ENCODE measurements at regions not wholly inside any gene's neighbourhood (a gene's known extent, or its start where the extent isn't known, plus 50 kb on each side); places are given as distances from the start of the nearest gene placed in this dataset.

- Histone ChIP-seq H3K4me3 (replicated peaks in 1 of 4; ENCODE audit: control extremely low read depth in 1 of 4, insufficient read depth in 1 of 4, low read depth in 3 of 4, low read length in 4 of 4) (no peak overlapping the region), H3K27me3 (ENCODE audit: control insufficient read depth, insufficient read depth, low read length) (no peaks in the 10 kb centered on the region), H3K27ac (ENCODE audit: insufficient read depth, low read length) (no peak overlapping the region), H2AFZ (ENCODE audit: low read length) (no peak overlapping the region), H3K9me3 (ENCODE audit: control insufficient read depth, insufficient read depth, low read depth, low read length) (no peaks in the 10 kb centered on the region), H3K4me1 (ENCODE audit: control insufficient read depth, extremely low read depth, insufficient read depth, low read length) (no peaks in the 10 kb centered on the region), H3K79me2 (ENCODE audit: control insufficient read depth, insufficient read depth, low read length) (no peaks in the 10 kb centered on the region), H3K9ac (ENCODE audit: insufficient read depth, low read length) (no peak overlapping the region), H3K36me3 (ENCODE audit: control insufficient read depth, insufficient read depth, low read length) (no peaks in the 10 kb centered on the region), H3K4me2 (ENCODE audit: extremely low read depth, insufficient read depth, low read length) (no peak overlapping the region), H4K20me1 (ENCODE audit: control insufficient read depth, extremely low read depth, insufficient read depth, low read length) (no peaks in the 10 kb centered on the region)
- TF ChIP-seq EZH2 (IDR thresholded peaks at IDR 0.05; ENCODE audit: low read length, missing control alignments): no peak
- TF ChIP-seq, protein P1, sequence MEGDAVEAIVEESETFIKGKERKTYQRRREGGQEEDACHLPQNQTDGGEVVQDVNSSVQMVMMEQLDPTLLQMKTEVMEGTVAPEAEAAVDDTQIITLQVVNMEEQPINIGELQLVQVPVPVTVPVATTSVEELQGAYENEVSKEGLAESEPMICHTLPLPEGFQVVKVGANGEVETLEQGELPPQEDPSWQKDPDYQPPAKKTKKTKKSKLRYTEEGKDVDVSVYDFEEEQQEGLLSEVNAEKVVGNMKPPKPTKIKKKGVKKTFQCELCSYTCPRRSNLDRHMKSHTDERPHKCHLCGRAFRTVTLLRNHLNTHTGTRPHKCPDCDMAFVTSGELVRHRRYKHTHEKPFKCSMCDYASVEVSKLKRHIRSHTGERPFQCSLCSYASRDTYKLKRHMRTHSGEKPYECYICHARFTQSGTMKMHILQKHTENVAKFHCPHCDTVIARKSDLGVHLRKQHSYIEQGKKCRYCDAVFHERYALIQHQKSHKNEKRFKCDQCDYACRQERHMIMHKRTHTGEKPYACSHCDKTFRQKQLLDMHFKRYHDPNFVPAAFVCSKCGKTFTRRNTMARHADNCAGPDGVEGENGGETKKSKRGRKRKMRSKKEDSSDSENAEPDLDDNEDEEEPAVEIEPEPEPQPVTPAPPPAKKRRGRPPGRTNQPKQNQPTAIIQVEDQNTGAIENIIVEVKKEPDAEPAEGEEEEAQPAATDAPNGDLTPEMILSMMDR (conservative IDR thresholded peaks at IDR 0.05 in 1 of 2, IDR thresholded peaks at IDR 0.05 in 1 of 2; ENCODE audit: low read depth in 1 of 2, low read length in 2 of 2): no peak
- no peak for DNase-seq (ENCODE audit: low read depth in 2 of 2)
Observed at GRCh38 chr2:104939570-104940217, 85.8 kb downstream of the POU3F3 start.

DNA sequence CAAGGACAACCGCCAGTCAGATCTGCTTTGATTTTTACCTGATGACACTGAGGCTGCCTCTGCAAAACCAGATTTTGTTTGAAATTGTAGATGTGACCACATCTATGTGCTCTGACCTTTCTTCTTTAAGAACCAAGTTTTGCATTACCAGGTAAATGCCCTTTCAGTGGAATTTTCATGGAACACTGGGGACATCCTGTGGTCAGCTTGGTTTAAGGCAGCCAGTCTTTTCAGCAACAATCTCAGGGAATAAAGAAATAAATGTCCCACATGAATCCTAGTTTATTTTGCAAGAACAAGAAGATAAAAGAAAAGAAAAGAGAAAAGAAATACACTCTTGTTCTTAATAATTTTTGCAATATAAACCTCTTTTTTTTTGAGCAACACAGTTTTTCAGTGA lies 90.6 kb downstream of the POU3F3 start:
- no peaks in the 10 kb centered on the region for H4K20me1 ChIP-seq (ENCODE audit: control insufficient read depth, extremely low read depth, insufficient read depth, low read length)
- no peak overlapping the region for H3K4me2 ChIP-seq (ENCODE audit: extremely low read depth, insufficient read depth, low read length)
- peak in 1 of 2 donors; percentile 30 for DNase-seq (ENCODE audit: low read depth in 2 of 2)
- H2AFZ ChIP-seq (ENCODE audit: low read length): no peak overlapping the region
- no peak overlapping the region for H3K27ac ChIP-seq (ENCODE audit: insufficient read depth, low read length)
- no peak for TF ChIP-seq EZH2 (IDR thresholded peaks at IDR 0.05; ENCODE audit: low read length, missing control alignments)
- TF ChIP-seq, protein P1 (conservative IDR thresholded peaks at IDR 0.05 in 1 of 2, IDR thresholded peaks at IDR 0.05 in 1 of 2; ENCODE audit: low read depth in 1 of 2, low read length in 2 of 2): peak in 1 of 2 donors; percentile 6
- no peaks in the 10 kb centered on the region for H3K36me3 ChIP-seq (ENCODE audit: control insufficient read depth, insufficient read depth, low read length)
- H3K9ac ChIP-seq (ENCODE audit: insufficient read depth, low read length): no peak overlapping the region
- H3K27me3 ChIP-seq (ENCODE audit: control insufficient read depth, insufficient read depth, low read length): no peaks in the 10 kb centered on the region
- no peak overlapping the region for H3K4me3 ChIP-seq (replicated peaks in 1 of 4; ENCODE audit: control extremely low read depth in 1 of 4, insufficient read depth in 1 of 4, low read depth in 3 of 4, low read length in 4 of 4)
- H3K9me3 ChIP-seq (ENCODE audit: control insufficient read depth, insufficient read depth, low read depth, low read length): no peaks in the 10 kb centered on the region
- no peaks in the 10 kb centered on the region for H3K79me2 ChIP-seq (ENCODE audit: control insufficient read depth, insufficient read depth, low read length)
- no peaks in the 10 kb centered on the region for H3K4me1 ChIP-seq (ENCODE audit: control insufficient read depth, extremely low read depth, insufficient read depth, low read length)

DNA sequence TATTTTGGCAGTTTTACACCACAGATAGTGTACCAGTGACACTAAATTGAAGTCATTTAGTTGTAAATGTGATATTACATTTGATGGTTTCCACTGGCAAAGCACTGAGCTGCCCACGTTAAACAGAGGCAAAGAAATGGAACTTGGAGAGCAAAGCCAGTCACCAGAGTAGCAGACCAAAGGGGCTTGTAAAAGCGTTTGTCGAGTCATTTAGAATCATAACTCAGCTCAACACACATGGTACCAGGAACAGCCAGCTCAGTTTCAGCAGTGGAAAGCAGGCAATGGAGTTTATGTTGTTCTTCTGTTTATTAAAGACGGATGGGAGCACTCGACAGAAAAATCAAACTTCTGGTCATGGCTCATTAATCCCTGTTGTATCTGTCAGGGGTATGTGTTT lies 91.2 kb downstream of the POU3F3 start:
- DNase-seq (ENCODE audit: low read depth in 2 of 2): no peak
- no peaks in the 10 kb centered on the region for H3K79me2 ChIP-seq (ENCODE audit: control insufficient read depth, insufficient read depth, low read length)
- no peaks in the 10 kb centered on the region for H4K20me1 ChIP-seq (ENCODE audit: control insufficient read depth, extremely low read depth, insufficient read depth, low read length)
- no peak overlapping the region for H3K9ac ChIP-seq (ENCODE audit: insufficient read depth, low read length)
- H3K4me1 ChIP-seq (ENCODE audit: control insufficient read depth, extremely low read depth, insufficient read depth, low read length): no peaks in the 10 kb centered on the region
- no peak for TF ChIP-seq EZH2 (IDR thresholded peaks at IDR 0.05; ENCODE audit: low read length, missing control alignments)
- TF ChIP-seq, protein P1 (conservative IDR thresholded peaks at IDR 0.05 in 1 of 2, IDR thresholded peaks at IDR 0.05 in 1 of 2; ENCODE audit: low read depth in 1 of 2, low read length in 2 of 2): no peak
- H3K27ac ChIP-seq (ENCODE audit: insufficient read depth, low read length): no peak overlapping the region
- H3K4me3 ChIP-seq (replicated peaks in 1 of 4; ENCODE audit: control extremely low read depth in 1 of 4, insufficient read depth in 1 of 4, low read depth in 3 of 4, low read length in 4 of 4): no peak overlapping the region
- H3K36me3 ChIP-seq (ENCODE audit: control insufficient read depth, insufficient read depth, low read length): no peaks in the 10 kb centered on the region
- H3K27me3 ChIP-seq (ENCODE audit: control insufficient read depth, insufficient read depth, low read length): no peaks in the 10 kb centered on the region
- H3K9me3 ChIP-seq (ENCODE audit: control insufficient read depth, insufficient read depth, low read depth, low read length): no peaks in the 10 kb centered on the region
- no peak overlapping the region for H3K4me2 ChIP-seq (ENCODE audit: extremely low read depth, insufficient read depth, low read length)
- H2AFZ ChIP-seq (ENCODE audit: low read length): no peak overlapping the region

Data from fibroblast of lung (primary cell).